ENCODE measurements at regions not wholly inside any gene's neighbourhood (a gene's known extent, or its start where the extent isn't known, plus 50 kb on each side); places are given as distances from the start of the nearest gene placed in this dataset.

DNA sequence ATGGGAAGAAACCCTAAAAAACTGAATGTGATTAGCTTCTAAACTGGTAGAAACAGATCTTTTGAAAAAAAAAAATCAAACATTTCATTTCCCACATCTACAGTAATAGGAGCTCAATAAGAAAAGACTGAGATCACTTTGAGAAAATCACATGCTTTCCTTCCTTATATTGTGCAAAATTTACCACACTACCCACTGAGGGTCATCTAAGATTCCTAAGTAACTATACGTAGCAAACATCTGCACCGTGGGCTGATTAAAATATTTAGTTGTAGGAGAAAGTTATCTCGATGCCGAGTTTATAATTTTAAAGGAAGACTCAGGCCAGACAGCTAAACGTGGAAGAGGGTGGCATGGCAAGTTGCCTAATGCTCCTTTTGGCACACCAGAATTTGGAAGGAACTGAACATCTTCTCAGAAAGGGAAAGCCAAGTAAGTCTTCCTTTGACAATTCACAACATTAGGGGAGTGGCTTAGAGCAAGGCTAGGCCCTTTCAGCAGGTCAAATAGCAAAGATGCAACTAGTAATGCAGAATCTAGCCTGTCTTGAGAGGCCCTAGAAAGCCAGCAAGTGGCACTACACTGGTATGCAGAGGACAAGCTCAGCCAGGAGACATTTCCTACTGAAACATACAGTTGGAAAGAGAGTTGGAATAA is 128.0 kb downstream of the TMA16 start:
- no peak for DNase-seq

DNA sequence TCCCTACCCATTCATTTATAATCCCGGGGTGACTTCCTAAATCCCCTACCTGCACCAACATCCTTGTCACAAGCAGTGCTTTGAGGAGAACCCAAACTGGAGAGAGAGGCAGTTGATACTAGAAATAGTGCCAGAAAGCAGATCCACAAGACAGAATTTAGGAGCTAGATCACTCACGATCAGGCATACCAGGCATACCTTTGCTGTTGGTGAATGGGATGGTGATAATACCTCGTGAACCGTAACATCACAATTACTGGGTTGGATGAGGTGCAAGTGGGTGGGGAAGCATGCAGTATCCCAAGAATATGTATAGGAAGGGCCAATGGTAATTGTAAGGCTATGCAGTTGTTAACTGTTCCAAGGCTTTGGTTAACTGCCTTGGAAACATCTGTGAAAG is 129.3 kb downstream of the TMA16 start:
- DNase-seq, result no peak

DNA sequence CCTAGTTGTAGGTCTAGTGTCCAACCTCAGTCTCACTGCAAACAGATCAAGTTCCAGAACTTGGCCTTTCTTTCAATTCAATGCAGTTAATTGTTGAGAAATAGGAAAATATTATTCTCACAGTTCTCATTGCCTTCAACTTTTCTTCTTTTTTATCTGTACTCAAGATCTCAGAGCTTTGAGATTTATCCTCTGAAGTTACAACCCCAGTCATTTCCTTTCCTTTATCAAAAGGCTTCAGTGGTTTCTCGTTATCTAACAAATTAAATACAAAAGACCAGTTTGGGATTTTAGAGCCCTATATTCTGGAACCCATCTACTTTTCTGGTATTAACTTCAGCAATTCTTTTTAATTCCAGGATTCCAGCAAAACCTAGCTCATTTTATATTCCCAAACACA is 130.2 kb downstream of the TMA16 start:
- no peak for DNase-seq

DNA sequence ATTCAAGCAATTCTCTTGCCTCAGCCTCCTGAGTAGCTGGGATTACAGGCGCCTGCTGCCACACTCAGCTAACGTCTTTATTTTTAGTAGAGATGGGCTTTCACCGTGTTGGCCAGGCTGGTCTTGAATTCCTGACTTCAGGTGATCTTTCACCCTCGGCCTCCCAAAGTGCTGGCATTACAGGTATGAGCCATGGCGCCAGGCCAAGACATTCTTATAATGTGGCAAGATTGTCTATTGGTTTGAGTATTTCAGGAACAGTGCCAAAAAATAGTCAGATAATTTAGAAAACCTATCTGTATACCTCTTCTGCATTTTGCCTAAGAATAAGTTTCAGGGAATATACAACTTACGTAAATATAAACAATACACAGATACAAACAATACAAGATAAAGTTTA is 136.8 kb downstream of the TMA16 start:
- DNase-seq, result no peak

DNA sequence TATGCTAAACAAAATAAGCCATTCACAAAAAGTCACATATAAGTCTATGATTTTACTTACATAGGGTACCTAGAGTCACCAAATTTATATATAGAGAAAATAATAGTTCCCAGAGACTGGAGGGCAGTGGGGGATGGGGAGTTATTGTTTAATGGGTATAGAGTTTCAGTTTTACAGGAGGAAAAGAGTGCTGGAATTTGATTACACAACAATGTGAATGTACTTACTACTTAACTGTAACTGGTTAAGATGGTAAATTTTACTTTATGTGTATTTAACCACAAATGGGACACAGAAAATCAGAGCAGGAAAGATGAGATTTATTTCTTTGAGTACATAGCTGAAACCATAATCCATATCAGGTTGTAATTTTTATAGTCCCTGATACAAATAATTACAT is 144.4 kb downstream of the TMA16 start:
- DNase-seq, result no peak

DNA sequence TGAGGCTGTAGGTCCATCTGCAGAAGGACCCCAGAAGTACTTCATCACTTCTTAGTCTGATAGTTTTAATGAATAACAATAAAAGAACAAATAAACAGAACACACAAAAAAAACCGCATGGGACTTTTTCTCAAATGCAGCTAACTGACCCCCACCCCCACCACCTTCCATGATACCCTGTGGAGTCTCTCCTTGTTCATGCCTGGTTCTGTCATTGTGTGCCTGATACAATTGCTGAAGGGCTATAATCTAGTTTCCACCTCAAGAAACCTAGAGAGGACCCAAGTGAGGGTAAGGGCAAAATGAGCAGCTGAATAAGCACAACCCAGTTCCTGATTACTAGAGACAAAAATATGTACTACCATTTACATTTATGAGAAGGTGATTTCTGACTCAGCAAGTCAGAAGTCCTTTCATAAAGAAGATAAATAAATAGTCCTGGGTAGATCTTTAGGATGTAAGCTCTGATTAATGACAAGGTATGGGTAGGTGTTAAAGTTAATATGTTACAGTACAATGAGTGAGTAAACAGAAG is 155.1 kb downstream of the TMA16 start:
- DNase-seq, result no peak

DNA sequence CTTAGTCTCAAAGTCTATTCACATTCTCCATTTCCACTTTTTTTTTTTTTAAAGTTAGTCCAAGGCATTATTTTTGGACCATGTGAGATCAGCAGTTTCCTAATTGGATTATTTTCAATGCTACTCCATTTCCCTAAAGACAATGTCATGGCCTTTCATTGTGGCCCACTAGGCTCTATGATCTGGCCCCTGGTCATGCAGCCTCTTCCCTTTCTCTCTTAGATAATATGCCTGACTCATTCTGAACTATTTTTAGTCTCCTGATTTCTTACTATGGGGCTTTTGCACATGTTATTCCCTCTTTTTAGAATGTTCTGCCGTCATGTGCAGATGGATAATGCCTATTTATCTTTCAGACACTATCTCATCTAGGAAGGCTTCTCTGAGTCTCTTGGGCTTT is 157.3 kb downstream of the TMA16 start:
- DNase-seq, result no peak

DNA sequence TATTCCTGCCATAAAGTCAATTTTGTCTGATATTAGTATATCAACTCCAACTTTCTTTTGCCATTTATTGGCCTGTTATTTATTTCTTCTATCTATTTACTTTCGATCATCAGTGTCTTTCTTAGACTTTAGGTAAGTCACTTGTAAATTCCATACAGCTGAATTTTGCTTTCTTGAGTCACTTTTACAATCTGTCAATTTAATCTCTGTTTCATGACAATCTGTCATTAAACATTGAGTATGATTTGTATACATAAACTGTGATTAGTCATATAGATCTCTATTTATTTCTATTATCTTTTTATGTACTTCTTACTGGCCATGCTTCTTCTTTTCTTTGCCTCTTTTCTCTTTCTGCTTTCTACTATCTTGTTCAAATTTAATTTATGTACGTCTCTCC is 160.1 kb downstream of the TMA16 start:
- no peak for DNase-seq

DNA sequence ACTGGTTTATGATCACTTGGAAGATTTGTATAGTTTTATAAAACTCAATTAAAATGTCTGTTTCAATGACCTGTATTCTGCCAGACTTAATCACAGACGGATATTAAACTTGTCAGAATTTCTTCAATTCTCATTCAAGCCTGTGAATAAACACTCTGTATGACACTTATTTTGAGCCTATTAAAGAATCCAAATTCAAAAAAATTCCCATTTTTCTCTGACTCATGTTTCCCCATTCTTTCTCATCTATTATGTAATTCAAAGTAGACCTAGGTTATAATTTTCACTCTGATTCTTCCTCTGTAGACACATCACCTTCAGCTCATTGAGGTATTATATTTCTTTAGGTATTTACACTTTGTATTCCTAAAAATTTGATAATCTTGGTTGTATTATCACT is 166.1 kb downstream of the TMA16 start:
- no peak for DNase-seq

DNA sequence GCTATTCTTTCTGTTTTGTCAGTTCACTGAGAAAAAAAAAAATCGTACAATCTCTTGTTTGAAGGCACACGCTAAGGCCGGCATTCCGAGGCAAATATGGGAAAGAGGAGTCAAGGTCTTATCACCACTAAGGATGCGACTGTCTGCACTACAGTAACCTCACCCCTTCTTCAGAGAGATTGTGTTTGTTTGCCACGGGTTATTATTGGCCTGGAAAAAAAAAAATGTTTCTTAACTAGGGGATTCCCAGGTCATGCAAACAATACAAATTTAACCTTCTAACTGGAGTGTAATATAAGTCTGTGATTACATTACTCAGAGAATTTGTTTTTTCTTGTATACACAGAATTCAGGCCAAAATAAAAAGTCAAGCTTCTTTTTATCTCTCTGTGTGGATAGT is 168.3 kb downstream of the TMA16 start:
- no peak for DNase-seq

DNA sequence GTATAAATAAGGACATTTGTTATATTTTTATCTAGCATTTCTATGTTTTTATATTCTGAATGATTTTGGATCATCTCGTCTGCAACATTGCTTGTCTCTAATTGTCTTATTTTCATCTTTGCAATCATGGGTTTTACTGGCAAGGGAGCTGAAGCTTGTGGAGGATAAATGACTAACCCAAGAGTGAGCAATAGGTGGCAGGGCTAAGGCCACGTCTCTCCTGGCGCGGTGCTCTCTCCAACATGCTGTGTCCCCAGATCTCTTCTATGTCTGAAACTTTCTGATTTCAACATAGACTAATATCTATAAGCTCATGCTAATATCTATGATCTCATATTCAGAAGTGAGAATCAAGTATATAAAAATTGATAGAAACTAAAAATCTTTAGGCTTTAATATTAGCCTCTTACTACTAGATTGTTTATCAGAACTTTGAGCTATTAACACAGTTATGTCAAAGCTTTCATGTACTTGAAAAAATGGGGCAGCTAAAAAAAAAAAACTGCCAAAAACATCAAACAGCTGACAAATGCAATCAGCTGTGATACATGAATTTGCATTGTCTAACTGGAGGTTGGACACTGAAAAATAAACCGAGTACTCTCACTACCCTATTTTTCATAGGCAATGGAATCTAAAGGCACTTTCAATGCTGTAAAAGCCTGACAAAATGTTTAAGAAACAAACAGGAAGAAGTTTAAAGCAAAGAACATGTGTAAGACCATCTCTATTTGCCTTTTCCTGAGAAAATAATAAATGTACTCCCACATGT is 169.2 kb downstream of the TMA16 start:
- DNase-seq, result no peak

DNA sequence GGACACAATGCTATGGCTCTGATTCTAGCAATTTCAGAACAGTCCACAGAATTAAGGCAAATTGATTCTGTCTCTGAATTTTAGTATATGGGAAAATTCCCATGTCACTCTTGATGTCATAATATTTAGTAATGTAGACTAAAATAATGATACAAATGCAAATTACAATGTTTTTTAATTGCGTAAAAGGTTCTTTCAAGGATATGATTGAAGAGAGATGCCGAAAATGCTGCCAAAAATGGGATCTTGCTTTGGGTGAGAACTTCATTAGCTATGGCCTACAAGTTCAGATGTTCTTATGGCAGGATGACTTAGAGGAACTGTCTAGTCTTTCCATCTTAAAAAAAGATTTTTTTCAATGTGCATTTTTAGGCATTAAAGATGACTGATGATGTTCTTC is 170.6 kb downstream of the TMA16 start:
- DNase-seq, result no peak

DNA sequence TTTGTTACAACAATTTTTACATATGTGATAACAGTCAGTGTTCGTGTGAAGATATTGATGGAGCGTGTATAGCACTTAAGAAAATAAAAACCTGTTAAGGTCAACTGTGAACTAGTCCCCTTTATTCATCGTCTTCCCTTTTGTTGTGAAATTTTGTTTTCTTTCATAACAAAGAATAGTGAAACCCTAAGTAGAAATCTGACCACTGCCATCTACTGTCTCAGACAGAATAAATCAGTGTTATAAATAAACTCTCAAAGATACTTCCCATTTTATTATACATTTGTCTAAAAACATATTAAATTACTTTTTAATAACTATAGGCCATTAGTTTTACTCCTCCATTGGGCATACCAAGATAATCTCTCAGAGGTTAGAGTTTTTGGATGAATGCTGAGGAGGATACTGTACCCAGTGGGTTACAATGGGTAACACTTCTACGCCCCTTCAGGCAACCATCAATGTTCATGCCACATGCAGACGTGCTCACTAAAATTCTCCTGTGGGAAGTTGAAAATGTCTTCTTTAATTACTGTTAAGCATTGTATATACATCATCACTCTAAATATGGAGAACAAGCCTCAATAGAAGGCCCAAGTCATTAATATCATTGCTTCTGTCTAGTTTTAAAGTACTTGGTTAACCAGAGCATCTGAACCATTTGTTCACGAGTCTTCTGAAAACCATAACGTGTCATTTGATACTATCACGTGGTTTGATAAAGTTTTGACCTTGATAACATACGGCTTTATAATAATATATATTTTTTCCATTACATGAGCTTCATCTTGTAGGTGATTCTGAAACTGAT is 171.2 kb downstream of the TMA16 start:
- DNase-seq, result no peak

DNA sequence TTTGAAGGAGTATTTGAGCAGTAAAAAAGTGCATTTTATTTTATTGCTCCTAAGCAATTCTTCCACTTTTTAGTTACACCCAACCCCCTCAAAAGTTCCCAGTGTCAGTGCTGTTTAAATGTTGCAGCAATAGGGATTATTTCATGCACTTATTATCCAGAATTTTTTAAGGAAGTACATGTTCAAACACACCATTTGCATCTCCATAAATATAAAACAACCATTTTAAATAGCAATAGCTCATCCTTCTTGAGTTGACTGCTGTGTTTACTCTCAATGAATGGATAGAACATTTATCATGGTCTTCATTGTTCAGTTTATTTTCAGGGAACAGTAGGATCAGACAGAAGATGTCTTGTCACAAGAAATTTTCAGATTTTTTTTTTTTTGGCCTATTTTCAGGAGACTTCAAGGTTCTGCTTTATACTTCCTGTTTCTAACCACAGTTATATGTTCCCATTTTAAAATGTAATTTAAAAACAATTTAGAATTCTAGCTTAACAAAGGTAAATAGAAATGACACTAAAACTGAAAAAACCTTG is 171.9 kb downstream of the TMA16 start:
- DNase-seq, result no peak

DNA sequence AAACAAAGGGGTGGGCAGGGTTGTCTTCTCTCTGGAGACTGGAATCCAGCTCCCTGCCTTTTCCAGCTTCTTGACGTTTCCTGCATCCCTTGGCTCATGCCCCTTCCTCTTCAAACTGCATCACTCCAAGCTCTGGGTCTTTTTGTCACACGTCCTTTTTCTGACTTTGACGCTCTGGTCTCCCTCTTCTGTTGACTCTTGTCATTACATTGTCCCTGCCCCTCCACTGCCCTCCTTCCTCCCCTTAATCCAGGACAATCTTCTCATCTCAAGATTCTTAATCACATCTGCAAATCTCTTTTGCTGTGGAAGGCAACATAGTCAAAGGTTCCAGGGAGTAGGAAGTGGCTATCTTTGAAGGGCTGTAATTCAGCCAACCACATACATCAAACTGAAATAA is 178.3 kb downstream of the TMA16 start:
- DNase-seq, result no peak

DNA sequence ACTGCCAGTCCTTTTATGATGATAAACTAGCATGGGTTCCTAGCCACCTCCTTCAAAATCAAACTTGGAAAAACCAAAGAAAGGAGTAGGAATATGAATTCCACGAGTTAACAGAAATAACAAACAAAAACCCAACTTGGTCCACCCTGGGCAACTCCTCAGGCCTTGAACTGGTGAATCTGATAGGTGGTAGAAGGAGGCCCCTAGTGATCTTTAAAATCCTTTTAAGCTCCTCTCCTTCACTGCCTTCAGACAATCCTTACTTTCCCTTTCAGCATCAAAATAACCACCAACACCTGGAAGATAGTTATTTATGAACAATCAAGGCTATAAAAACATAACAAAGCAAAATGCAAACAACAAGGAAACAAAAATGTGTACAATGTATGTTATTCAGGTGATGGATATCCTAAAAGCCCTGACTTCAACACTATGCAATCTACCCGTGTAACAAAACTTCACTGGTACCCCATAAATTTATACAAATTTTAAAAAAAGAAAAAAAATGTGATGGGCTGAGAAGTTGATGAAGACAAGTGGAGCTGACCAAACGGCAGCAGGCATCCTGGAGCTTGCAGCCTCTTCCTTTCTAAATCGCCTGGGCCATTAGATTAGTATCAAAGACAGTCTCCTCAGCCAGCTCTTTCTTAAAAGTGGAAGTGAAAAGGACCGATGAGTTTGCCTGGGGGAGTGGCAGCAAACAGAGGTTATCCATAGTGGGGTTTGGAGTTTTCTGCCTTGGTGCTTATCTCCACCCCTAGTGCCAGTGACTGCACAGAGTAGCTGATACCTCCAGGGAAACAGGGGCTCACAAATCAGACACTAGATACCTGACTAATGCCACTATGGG is 179.6 kb downstream of the TMA16 start:
- DNase-seq, result no peak

DNA sequence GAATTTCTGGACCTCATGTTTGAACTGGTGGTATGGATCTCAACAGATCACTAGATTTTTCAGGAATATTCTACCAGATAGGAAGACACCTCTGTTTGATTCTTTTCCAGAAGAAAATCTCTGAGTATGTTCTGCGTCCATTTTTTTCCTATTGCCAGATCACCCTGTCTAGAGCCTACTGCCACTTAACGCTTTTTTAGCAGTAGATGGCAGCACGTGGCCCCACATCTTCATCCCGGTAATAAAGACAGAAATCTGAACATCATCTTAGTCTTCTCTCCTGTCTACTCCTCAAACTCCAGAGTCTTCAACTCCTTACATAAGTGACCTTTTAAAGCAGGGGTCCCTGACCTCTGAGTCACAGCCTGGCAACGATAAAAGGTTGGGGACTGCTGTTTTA is 184.7 kb downstream of the TMA16 start:
- no peak for DNase-seq

DNA sequence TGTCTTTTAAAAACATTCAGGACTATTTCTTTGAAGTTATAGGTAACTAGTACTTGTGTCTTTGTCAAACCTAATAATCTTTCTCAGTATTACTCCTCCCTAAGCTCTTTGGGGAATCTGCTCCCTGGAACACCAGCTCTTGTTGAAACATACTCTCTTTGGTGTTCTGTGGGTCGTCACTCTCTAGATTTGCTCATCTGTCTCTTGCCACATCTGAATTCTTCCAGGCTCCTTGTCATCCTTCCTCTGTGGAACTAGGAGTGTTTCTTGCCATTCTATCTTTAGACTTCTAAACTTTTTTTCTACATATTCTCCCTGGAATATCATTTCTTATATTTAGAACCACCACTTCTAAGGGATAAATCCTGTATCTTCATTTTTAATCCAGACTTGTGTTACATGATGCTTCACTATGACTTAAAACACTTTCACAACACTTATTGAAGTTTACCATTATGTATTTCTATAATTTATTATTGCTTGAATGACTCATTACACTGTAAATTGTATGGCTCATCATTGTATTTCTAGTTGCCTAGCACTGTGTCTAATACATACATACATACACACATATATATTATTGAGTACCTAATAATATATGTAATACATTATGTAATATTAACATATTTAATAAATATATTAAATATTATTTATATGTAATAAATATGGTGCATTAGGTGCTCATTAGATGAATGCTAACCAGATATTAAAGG is 186.1 kb downstream of the TMA16 start:
- no peak for DNase-seq

DNA sequence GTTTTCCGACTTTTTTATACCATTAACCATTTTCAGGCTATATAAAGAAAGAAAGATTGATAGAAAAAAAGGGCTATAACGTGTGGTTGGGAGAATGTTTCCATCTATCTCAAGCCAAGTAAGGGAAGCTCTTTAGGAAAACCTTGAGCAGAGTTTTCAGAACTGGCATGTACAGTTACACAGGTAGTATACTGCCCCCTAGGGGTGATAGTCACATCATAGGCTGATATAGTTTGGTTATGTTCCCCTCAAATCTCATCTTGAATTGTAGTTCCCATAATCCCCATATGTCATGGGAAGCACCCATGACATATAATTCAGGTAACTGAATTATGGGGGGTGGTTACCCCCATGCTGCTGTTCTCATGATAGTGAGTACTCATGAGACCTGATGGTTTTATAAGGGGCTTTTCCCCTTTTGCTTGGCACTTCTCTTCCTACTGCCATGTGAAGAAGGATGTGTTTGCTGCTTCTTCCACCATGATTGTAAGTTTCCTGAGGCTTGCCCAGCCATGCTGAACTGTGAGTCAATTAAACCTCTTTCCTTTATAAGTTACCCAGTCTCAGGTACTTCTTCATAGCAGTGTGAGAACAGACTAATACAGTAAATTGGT is 186.8 kb downstream of the TMA16 start:
- no peak for DNase-seq

DNA sequence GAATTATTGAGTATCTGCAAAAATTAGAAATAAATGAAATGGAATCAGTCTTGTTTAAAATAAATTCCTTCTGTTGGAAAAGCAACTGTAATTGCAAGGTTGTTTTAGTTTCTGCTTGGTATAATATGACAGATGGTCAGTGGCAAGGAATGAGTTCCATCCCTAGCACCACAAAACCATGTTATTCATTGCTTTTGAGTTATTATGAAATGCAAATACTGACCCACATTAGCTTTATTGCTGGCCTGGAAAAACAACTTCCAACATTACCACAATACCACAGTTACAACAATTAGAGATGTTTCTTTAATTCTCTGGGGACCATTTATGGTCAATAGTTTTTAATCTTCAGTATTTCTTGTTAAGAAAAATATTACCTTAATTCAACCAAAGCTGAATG is 194.4 kb downstream of the TMA16 start:
- DNase-seq, result no peak

DNA sequence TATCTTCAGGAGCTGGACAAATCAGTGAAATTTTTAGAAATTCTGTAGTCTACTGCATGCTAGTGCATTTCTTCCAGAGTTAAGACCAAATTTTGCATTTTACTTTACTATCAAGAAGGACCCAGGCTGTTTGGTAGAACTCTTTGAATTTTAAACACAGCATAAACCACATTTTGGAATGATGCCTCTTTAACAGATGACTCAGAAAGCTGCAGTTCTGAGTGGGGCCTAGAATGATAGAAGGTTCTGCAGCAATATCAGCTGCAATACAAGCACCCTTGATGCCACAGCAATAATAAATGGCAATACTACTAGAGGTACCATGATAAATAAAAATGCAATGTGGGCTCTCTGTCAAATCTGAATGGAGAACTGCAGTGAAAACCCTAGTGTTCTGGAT is 198.7 kb downstream of the TMA16 start:
- DNase-seq, result no peak

All from NCI-H774 (cell line).